Panc1 (cell line): ENCODE measurements at regions not wholly inside any gene's neighbourhood (a gene's known extent, or its start where the extent isn't known, plus 50 kb on each side); places are given as distances from the start of the nearest gene placed in this dataset.

Experiments
- CTCF ChIP-seq: fragments of 450-650 bp; IDR thresholded peaks from 2 replicates; pipeline ENCODE4 v1.5.1; 2017; ENCODE audit warnings: mild to moderate bottlenecking
- TCF7L2 ChIP-seq: IDR thresholded peaks from 2 replicates; pipeline ENCODE4 v1.6.1; 2011; ENCODE audit warnings: mild to moderate bottlenecking, low read depth, low read length, inconsistent platforms

GRCh38 chr9:129473523-129474244 is 147.2 kb downstream of the C9orf50 start:
- no peak for TF ChIP-seq CTCF
- no peak for TF ChIP-seq TCF7L2
